LNCAP (cell line): ENCODE measurements at regions not wholly inside any gene's neighbourhood (a gene's known extent, or its start where the extent isn't known, plus 50 kb on each side); places are given as distances from the start of the nearest gene placed in this dataset.

Experiments
- CTCF ChIP-seq: fragments of 450-650 bp; IDR thresholded peaks from 2 replicates; pipeline ENCODE4 v1.5.1; 2017; ENCODE audit warnings: mild to moderate bottlenecking

GRCh38 chr4:14343961-14344360 is 658.3 kb upstream of the CPEB2 start:
- TF ChIP-seq CTCF: no peak

- no peak for TF ChIP-seq CTCF
Measured at GRCh38 chr4:14345356-14345775, 656.9 kb upstream of the CPEB2 start.

DNA sequence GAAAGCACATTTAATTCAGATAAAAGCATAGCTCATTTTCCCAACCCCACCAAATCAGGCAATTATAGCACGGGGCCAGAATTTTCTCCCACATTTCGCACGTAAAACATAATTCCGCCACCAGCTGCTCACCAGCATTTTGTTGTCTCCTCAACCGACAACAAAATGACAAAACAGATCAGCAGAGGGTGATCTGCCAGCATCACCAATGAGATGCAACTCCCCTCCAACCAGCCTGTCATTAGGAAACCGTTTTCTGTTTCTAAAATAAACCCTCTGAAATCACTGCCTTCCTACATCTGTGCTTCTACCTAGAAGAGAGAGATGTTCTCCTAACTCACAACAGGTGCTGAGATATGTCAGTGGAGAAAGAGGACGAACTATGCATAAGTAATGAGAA is 654.8 kb upstream of the CPEB2 start:
- TF ChIP-seq CTCF: no peak

DNA sequence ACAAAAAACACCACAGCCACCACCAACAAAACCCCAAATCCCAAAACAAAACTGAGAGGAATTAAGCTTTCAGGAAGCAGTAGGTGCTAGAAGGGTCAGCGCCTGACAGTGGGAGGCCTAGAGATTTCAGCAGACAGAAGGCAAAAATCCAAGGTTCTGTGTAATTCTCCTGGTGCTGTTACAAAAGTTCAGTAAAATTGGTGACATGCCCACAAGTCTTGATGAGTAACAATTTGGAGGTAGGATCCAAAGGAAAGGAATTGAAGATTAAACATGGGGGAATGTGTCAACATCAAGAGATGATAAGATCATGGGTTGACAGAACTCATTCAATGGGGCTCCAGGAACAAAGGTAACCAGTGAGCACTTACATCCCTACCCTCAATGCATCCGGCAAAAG is 653.8 kb upstream of the CPEB2 start:
- no peak for TF ChIP-seq CTCF

GRCh38 chr4:14359991-14360390 is 642.3 kb upstream of the CPEB2 start:
- no peak for TF ChIP-seq CTCF

DNA sequence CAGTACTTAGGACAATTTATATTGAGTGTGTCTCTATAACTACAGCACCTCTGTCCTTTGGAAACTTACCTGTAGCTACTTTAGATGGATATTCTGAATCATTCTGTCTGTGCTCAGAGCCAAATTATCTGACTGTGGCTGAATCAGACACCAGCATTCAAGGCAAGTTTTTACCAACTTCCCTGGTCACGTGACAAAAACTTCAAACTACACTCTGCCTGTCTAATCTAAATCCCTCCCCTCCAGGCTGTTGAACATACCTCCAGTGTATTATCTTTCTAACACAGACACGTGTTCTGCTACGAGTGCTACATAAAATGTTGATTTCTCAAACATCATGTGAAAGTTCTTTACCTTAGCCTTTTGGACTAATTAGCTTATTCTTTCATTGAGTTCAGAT is 641.2 kb upstream of the CPEB2 start:
- TF ChIP-seq CTCF: no peak

DNA sequence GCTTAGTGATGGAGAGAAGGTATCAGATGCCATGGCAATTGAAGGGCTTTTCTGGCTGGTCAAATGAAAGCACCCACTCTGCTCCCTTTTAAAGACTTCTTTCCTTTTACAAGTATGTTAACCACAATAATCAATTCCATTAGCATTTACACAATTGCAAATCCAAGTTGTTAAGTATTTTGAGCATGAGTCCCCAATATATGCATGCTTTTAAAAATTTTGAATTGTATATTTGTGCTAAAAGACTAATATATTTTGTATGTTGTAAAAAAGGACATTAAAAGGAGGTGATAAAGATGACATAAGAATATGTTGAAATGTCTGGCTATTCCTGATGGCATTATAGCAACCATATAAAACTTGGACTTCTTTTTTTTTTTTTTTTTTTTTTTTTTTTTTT is 639.9 kb upstream of the CPEB2 start:
- TF ChIP-seq CTCF: no peak

- TF ChIP-seq CTCF: no peak
Measured at GRCh38 chr4:14364953-14365536, 637.2 kb upstream of the CPEB2 start.
